ENCODE measurements at regions not wholly inside any gene's neighbourhood (a gene's known extent, or its start where the extent isn't known, plus 50 kb on each side); places are given as distances from the start of the nearest gene placed in this dataset.

- Histone ChIP-seq H3K9ac (replicated peaks; ENCODE audit: extremely low read depth, insufficient read depth, low read length) (no peak overlapping the region), H3K4me2 (ENCODE audit: insufficient read depth, low read length) (no peak overlapping the region), H3K9me3 (replicated peaks; ENCODE audit: control insufficient read depth, insufficient read depth, low read length) (peaks cover 2% of the 10 kb centered on the region), H3K79me2 (ENCODE audit: control insufficient read depth, insufficient read depth, low read length) (no peaks in the 10 kb centered on the region), H3K4me1 (ENCODE audit: control insufficient read depth, extremely low read depth, insufficient read depth, low read length) (no peaks in the 10 kb centered on the region), H4K20me1 (replicated peaks; ENCODE audit: control insufficient read depth, extremely low read depth, insufficient read depth, low read length) (no peaks in the 10 kb centered on the region), H3K4me3 (replicated peaks in 1 of 3; ENCODE audit: insufficient read depth in 1 of 3, low read depth in 1 of 3, low read length in 3 of 3) (no peak overlapping the region), H3K9me1 (replicated peaks; ENCODE audit: control insufficient read depth, extremely low read depth, insufficient read depth, low read length) (no peaks in the 10 kb centered on the region), H3K36me3 (ENCODE audit: control insufficient read depth in 2 of 2, extremely low read depth in 1 of 2, insufficient read depth in 2 of 2, low read length in 2 of 2) (no peaks in the 10 kb centered on the region), H3K27ac (ENCODE audit: insufficient read depth, low read depth, low read length) (no peak overlapping the region), H3K27me3 (ENCODE audit: control insufficient read depth in 2 of 2, insufficient read depth in 2 of 2, low read length in 2 of 2) (no peaks in the 10 kb centered on the region), H2AFZ (ENCODE audit: low read depth, low read length) (no peak overlapping the region)
- FAIRE-seq (no peak), DNase-seq (ENCODE audit: low read depth, low spot score) (no peak)
- dilution Hi-C loops (cut with MboI; ENCODE audit: extremely low pct_ligation_motif_present, low sequenced_read_pairs) (no loop called here), intact Hi-C loops (cut with micrococcal nuclease) (no loop called here)
- no TSS peak for BruUV-seq (replicated peaks)
- no peak for TF ChIP-seq MYC (IDR thresholded peaks at IDR 0.05; ENCODE audit: low read depth, low read length)
- no peak for TF ChIP-seq JUN (IDR thresholded peaks at IDR 0.05; ENCODE audit: borderline replicate concordance, insufficient read depth, insufficient read length, low read depth)
- no peak for TF ChIP-seq CTCF (IDR thresholded peaks at IDR 0.05; ENCODE audit: extremely low read depth in 1 of 2, insufficient read depth in 1 of 2, low read depth in 1 of 2, low read length in 2 of 2)
- no peak for TF ChIP-seq POLR2A (IDR thresholded peaks at IDR 0.05; ENCODE audit: low read depth, low read length)
- TF ChIP-seq EZH2 (IDR thresholded peaks at IDR 0.05; ENCODE audit: borderline replicate concordance, low read depth, low read length, severe bottlenecking) = no peak
- no peak for TF ChIP-seq MAX (IDR thresholded peaks at IDR 0.05; ENCODE audit: insufficient read depth, insufficient read length)
- TF ChIP-seq FOS (IDR thresholded peaks at IDR 0.05; ENCODE audit: borderline replicate concordance, insufficient read depth, low read length) = no peak
- TF ChIP-seq POLR2AphosphoS5 (IDR thresholded peaks at IDR 0.05; ENCODE audit: insufficient read depth, low read depth, low read length) = no peak
- TF ChIP-seq GATA2 (IDR thresholded peaks at IDR 0.05; ENCODE audit: insufficient read depth, insufficient read length, low read depth, low read length) = no peak
- POLR2A ChIA-PET = no interaction called here
- CTCF ChIA-PET = no interaction called here
Measured at GRCh38 chr14:86168371-86168770, 638.4 kb downstream of the FLRT2 start.
